IMR-90 (cell line): ENCODE measurements at regions not wholly inside any gene's neighbourhood (a gene's known extent, or its start where the extent isn't known, plus 50 kb on each side); places are given as distances from the start of the nearest gene placed in this dataset.

ENCODE experiments used
- CHD1 ChIP-seq: IDR thresholded peaks from 2 replicates; pipeline ENCODE4 v1.6.1; 2012; ENCODE audit warnings: low read depth, low read length, improper control_type of control experiment
- CTCF ChIP-seq: conservative IDR thresholded peaks from 2 replicates; pipeline ENCODE4 v1.5.1; 2012; ENCODE audit warnings: mild to moderate bottlenecking, low read depth, low read length, improper control_type of control experiment
- POLR2A ChIP-seq: IDR thresholded peaks from 2 replicates; pipeline ENCODE4 v1.6.1; 2012; ENCODE audit warnings: mild to moderate bottlenecking, low read depth, low read length
- RAD21 ChIP-seq: IDR thresholded peaks from 2 replicates; pipeline ENCODE4 v1.6.1; 2012; ENCODE audit warnings: low read length, improper control_type of control experiment

GRCh38 chr3:107189158-107189791 lies 188.0 kb upstream of the CCDC54 start:
- no peak for TF ChIP-seq CTCF
- TF ChIP-seq CHD1: no peak
- no peak for TF ChIP-seq RAD21
- TF ChIP-seq POLR2A: no peak
